HS-5 (cell line): ENCODE measurements at regions not wholly inside any gene's neighbourhood (a gene's known extent, or its start where the extent isn't known, plus 50 kb on each side); places are given as distances from the start of the nearest gene placed in this dataset.
"Not testable (repeated sequence)": the region's sequence is repeated elsewhere in the genome, so short reads cannot be mapped to it uniquely, and the experiment has no call there.

Source experiments
- DNase-seq: peaks from one replicate; pipeline ENCODE4 v3.0.0-alpha.2; 2012; ENCODE audit warnings: low read depth

DNA sequence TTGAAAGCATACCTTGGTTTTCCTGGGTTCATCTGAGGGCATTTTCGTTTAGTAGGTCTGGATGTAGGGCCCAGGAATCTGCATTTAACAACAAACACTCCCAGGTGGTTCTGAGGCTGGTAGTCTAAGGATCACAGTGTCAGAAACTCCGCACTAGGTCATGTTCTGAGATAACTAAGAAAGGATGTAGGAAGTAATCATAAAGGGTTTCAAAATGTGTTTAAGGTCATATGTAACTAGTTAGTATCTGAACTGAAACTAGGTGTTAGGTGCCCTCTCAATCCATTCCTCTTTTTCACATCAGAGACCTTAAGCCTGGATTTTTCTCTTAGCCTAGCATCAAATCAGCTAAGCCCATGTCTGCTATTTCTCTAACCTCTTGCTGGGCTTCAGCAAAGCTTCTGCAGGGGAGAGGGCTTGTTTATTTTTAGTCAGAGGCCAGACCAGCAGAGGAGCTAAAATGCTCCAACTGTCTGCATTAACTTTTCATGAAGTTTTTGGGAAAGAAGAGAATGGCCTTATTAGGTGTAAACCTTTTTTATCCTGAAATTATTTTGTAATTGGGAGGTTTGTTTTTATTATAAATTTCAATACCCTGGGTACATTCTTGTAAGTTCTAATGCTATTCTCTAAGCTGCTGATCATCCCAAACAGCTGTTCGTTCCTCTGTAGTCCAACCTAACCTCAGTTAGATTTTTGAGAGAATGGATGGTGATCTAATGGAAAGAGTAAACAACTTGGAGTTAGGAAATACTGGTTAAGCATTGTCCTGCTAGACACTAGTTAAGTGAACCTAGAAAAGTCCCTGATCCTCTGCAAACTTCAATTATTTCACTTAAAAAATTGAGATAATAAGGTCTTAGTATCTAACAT is 262.8 kb upstream of the RFC3 start:
- no peak for DNase-seq

DNA sequence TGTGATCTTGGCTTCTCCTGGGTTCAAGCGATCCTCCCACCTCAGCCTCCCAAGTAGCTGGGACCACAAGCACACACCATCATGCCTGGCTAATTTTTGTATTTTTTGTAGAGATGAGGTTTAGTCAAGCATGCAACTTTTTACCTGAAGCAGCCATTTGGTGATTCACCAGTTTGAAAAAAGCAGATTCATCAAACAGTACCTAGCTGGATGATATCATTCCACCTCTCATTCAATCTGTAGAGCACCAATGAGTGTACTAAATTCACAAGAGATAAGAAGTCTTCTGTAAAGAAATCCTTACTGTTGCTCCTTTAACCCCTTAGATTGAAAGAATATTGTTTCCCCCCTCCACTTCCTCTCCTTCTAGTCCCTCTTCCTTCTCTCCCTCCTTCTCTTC is 261.1 kb upstream of the RFC3 start:
- DNase-seq: no peak

- no peak for DNase-seq
Measured at GRCh38 chr13:33560726-33561125, 257.2 kb upstream of the RFC3 start.

DNA sequence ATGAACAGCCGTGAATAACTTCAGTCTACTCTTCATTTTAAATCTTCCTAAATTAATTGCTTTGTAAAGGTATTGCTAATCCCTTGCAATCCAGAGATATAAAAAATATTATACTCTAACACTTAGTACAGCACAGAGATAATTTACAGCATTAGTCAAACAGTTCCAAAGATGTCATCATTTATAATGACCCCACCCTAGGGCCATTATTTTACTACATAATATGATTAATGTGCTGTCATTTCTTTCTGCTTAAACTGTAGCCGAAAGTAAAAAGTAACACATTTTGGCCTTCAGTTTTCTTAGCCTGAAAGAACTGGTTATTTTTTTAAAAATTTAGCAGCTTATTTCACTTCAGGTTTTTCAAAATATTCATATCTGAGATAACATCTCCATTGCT is 256.3 kb upstream of the RFC3 start:
- no peak for DNase-seq

GRCh38 chr13:33571618-33572017 is 246.3 kb upstream of the RFC3 start:
- no peak for DNase-seq

- not testable (repeated sequence) for DNase-seq
Measured at GRCh38 chr13:33572322-33572721, 245.6 kb upstream of the RFC3 start.

- DNase-seq: no peak
Measured at GRCh38 chr13:33575378-33575777, 242.6 kb upstream of the RFC3 start.

DNA sequence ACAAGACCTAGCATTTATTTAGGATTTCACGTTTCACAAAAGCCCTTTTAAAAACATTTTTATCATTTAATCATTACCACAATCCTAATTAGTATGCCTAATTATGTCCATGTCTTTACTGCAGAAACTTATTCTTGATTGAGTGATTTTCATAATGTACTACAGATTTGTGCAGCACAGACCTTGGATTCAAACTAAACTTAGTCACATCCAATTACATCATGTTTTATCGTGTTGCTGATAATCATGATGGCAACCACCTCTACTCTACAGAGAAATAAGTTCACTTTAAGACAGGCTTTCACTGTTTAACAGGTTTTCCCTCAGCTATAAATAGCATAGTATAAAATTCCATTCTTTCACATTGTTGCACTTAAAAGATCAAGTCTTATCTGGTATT is 240.9 kb upstream of the RFC3 start:
- DNase-seq: no peak

DNA sequence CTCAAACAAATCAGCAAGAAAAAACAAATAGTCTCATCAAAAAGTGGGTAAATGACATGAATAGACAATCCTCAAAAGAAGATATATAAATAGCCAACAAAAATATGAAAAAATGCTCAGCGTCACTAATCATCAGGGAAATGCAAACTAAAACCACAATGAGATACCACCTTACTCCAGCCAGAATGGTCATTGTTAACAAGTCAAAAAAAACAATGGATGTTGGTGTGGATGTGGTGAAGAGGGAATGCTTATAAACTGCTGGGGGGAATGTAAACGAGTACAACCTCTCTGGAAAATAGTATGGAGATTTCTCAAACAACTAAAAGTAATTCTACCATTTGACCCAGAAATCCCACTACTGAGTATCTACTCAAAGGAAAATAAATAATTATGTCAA is 239.2 kb upstream of the RFC3 start:
- no peak for DNase-seq

DNA sequence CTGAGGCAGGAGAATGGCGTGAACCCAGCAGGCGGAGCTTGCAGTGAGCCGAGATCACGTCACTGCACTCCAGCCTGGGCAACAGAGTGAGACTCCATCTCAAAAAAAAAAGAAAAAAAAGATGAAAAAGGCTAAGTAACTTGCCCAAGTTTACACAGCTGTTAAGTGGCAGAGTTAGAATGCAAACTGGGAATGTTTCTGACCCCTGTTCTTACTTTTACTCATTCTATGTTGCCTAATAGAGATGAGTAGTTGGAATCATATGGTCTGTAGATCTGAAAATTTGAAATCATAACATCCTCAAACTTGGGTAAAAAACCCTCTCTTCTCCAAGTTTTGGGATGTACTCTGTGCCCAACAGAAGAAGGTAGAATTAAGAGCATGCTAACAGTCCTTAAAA is 235.8 kb upstream of the RFC3 start:
- no peak for DNase-seq

DNA sequence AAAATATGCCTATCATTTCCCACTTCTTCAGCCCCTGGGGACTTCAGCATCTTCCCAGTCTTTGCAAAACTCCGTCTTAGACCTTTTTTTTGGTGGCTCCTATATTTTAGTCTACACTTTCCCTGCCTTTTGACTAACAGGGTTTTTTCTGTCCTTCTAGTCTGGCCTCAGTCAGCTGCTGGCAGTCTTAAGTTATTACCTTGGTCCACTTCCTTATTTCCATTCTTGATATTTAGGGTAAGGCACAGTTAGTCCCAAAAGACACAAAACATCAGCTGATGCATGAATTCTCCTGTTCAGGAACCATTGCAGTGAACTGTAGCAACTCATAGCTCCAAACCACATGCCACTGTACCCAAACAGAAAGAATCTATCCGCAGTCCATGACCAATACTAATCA is 234.6 kb upstream of the RFC3 start:
- DNase-seq: no peak

DNA sequence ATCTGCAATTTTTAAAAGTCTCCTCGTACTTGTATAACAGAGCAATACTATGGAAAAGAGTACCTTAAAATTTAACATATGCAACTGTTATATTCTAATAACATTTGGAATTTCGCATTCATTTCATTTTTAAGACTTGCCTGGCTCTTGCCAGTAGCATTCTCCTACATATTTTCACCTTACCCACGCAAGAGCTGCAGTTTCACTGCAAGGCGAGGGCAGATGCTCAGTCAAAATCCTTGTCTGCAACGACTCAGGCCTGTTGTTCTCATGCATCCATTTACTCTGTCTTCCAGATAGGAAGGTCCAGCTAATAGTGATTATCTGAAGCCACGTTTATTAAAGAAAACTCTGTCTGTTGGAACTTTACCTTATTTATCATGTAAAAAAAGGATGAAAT is 227.0 kb upstream of the RFC3 start:
- DNase-seq: no peak

- DNase-seq: no peak
Measured at GRCh38 chr13:33606692-33607091, 211.3 kb upstream of the RFC3 start.

DNA sequence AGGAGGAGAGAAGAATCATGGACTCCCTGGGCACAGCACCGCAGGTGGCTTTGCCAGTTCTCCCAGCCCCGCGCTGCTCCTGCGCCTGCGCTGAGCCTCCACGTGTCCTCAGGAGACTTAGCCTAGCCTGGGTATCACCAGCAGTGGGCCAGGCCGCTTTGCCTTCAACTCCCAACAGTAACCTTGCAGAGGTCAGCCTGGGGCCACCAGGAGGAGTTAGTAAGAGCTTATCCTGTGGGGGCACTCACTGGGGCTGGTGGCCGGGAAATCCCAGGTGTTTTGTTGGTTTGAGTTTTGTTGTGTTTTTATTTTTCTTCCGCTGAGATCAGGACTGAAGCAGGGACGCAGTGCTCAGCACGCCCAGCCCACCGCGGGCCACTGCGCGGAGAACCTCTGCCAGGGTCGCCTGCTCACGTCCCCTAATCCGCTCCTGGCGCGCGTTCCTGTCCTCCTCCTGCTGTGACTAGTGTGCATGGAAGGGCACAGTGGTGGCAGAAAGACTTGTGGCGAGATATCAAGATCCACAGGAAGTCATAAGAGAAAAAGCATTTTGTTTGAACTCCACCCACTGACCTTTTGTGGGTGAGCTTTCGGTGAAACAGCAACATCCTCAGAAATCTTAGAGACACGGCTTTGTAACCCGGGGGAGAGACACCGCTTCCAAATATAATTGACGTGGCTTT is 207.4 kb upstream of the RFC3 start:
- no peak for DNase-seq

DNA sequence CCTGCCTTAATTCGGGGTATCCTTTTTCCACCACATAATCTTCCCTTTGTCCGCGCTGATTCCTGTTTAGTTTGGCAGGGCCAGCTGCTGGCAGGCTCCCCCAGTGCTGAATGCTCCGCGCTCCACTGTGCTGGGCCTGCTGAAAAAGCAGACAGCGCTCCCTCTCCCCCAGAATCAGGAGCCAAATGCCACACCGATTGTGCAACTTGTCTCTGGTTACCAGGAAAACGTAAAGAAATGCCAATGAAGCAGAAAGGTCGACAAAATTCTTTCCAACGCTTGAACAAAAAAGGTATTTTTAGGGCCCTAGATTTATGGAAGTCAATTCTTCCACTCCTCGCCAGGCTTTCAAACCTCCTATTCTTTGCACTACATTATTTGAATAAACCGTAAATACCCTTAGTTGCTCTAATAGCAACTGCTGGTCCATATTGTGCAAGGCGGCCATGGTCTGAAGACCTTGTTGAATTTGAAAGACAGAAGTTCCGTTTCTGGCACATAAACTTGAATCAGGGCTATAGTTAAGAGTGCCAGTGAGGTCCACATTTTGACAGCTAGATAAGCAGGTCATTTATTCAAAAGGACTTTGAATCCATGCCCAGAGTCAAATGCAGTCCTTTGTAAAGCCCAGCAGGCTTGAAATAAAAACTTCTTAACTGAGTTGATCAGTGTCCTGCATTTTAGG is 206.7 kb upstream of the RFC3 start:
- no peak for DNase-seq

- DNase-seq: no peak
Measured at GRCh38 chr13:33612641-33613638, 205.0 kb upstream of the RFC3 start.

DNA sequence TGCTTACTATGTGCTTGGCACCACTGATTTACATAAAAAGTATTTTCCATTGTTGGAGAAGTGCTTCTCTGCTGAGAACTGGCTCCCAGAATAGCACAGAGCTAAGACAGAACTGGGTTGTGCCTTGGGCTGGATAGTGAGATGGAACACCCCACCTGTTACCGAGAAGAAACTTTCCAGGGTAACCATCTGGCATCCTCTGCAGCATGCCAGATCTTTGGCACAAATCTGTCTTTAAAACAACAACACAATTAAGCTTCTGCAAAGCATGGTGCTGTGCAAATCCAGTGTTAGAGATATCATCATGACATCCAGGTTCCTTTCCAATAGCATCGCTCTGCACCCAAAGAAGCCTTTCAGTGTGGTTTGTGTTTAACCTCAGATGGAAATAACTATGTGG is 202.5 kb upstream of the RFC3 start:
- DNase-seq: no peak

- DNase-seq: no peak
Measured at GRCh38 chr13:33616130-33616529, 201.8 kb upstream of the RFC3 start.

DNA sequence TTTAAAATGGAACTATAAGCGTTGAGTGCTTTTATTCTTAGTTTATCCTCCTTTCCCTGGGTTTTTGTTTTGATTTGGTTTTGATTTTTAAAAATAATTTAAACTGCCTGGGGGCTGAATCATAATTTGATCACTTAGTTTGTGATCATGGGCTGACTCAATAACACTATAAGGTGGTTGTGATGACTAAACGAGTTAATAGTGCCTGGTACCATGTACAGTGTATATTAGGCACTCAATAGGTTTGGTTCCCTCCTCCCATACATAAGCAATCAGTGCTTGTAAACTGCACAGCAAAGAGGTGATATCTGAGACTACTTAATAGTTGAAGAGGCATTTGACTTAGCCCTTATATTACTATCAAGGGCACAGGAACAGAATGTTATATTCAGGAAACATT is 200.9 kb upstream of the RFC3 start:
- no peak for DNase-seq

- no peak for DNase-seq
Measured at GRCh38 chr13:33624253-33624652, 193.7 kb upstream of the RFC3 start.

DNA sequence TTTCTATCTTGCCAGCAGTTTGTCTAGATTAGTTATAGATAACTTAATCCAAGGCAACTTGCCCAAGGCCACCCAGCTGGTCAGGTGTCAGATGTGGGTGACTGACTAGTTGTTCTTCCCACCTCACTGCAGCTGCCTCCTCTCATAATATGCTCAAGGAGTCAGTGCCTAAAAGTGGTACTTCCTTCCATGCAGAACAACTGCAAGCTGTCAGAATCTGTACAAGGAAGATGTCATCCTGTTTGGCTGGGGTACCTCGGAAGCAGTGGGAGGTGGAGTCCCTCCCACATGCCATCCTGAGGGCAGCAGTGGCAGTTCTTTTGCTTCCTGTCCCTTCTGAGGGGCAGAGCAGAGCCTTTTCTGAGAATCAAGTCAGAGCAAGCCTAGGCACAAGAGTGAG is 193.2 kb upstream of the RFC3 start:
- DNase-seq: no peak

GRCh38 chr13:33626407-33626806 is 191.5 kb upstream of the RFC3 start:
- no peak for DNase-seq
